MCF 10A (cell line): ENCODE measurements at regions not wholly inside any gene's neighbourhood (a gene's known extent, or its start where the extent isn't known, plus 50 kb on each side); places are given as distances from the start of the nearest gene placed in this dataset.

Source experiments
- BruUV-seq: library from RNA; stranded (reverse); fragments of 400-500 nt; replicated peaks from 2 replicates; lab custom pipeline; 2021; lab: Mats Ljungman, UMichigan
- CTCF ChIA-PET: fragments of 300-600 bp; sonication (Branson Sonifier 250); formaldehyde crosslinking; extraction: SDS; loops from one replicate; lab custom pipeline; 2021; ENCODE audit warnings: antibody characterized with exemption, inconsistent platforms; lab: Yijun Ruan, JAX
- POLR2A ChIA-PET: fragments of 300-600, 350-650 bp; sonication (Branson Sonifier 250); formaldehyde crosslinking; extraction: SDS; loops from one replicate; lab custom pipeline; 2020; ENCODE audit warnings: antibody characterized with exemption, inconsistent platforms; lab: Yijun Ruan, JAX
- DNase-seq: peaks from one replicate; pipeline ENCODE4 v3.0.0-alpha.2; 2018; ENCODE audit not compliant: unreplicated experiment
- H3K27ac Mint-ChIP-seq: one replicate; pipeline ENCODE4 v1.8.0; 2022; ENCODE audit warnings: mild to moderate bottlenecking, low read depth, mixed read lengths; ENCODE audit not compliant: unreplicated experiment
- H3K27me3 Mint-ChIP-seq: one replicate; pipeline ENCODE4 v1.8.0; 2022; ENCODE audit warnings: mixed read lengths; ENCODE audit not compliant: insufficient read depth, unreplicated experiment
- H3K36me3 Mint-ChIP-seq: one replicate; pipeline ENCODE4 v1.8.0; 2022; ENCODE audit warnings: mild to moderate bottlenecking, moderate library complexity, mixed read lengths; ENCODE audit not compliant: insufficient read depth, unreplicated experiment
- H3K4me1 Mint-ChIP-seq: one replicate; pipeline ENCODE4 v1.8.0; 2022; ENCODE audit warnings: mixed read lengths; ENCODE audit not compliant: insufficient read depth, unreplicated experiment
- H3K4me3 Mint-ChIP-seq: one replicate; pipeline ENCODE4 v1.8.0; 2022; ENCODE audit warnings: mild to moderate bottlenecking, moderate library complexity, mixed read lengths; ENCODE audit not compliant: unreplicated experiment
- H3K9me3 Mint-ChIP-seq: one replicate; pipeline ENCODE4 v1.8.0; 2022; ENCODE audit warnings: mixed read lengths; ENCODE audit not compliant: unreplicated experiment
- CTCF ChIP-seq: fragments of 200-600 bp; IDR thresholded peaks from one replicate; pipeline ENCODE4 v1.8.0; 2022; ENCODE audit warnings: antibody characterized with exemption, mild to moderate bottlenecking; ENCODE audit not compliant: unreplicated experiment
- intact Hi-C: fragments of 100-400 bp; cut with micrococcal nuclease; formaldehyde crosslinking; loops from 2 replicates; pipeline ENCODE4 v1.14.1; 2022

- Mint-ChIP-seq H3K4me3 (no peak overlapping the region), H3K9me3 (no peaks in the 10 kb centered on the region), H3K27ac (no peak overlapping the region), H3K4me1 (peaks cover 6% of the 10 kb centered on the region), H3K27me3 (peaks cover 32% of the 10 kb centered on the region), H3K36me3 (no peaks in the 10 kb centered on the region)
- DNase-seq, result no peak
- CTCF ChIA-PET, result interaction anchor here (0.7 kb wide), 1 partner anchor 12 kb away, joined by 3 read pairs; no protein-coding TSS in a partner anchor
- no peak for TF ChIP-seq CTCF
- no TSS peak for BruUV-seq
- POLR2A ChIA-PET, result no interaction called here
- intact Hi-C loops, result no loop called here
These were observed 71.4 kb upstream of the ANTXRL start for GRCh38 chr10:46215426-46215825.

- H3K27ac Mint-ChIP-seq, result no peak overlapping the region
- CTCF ChIA-PET, result no interaction called here
These were observed 70.7 kb upstream of the ANTXRL start for GRCh38 chr10:46216003-46216634.

DNA sequence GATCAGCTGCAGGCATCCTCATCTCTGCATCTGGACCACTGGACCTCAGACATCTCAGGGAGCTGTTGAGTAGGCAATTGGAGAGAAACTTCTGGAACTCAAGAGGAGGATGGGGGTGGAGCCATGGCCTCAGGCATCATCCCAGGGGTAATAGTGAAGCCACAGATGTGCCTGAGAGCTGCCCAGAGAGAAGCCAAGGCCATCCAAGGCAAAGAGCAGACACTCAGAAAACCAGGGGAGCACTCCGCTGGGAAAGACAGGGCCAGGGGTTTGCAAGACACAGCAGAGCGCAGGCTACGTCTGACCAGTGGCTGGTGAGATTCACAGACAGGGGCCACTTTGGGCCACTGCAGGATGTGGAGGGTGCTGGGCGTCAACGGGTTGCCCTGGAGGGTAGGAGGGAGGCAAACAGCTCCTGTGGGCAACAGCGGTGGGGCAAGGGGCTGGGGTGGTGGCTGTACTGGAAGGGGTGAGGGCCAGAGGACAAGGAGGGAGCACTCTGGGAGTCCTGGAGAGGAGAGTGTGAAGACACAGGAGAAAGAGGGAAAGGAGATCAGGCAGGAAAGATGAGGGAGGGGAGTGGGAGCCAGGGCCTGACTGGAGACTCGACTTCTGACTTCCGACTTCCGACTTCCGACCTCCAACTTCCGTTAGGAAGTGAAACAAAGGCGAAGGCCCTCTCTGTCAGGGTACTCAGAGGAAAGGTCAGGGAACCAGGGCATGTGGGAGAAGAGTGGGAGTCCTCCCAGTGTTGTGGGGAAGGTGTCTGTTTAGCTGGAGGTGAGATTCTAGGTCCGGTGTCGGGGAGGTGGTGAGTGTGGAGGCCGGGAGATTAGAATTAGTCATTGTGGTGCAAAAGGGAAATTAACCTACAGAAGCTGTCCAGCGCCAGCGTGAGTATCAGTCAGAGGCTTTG lies 69.7 kb upstream of the ANTXRL start:
- Mint-ChIP-seq H3K36me3 (no peaks in the 10 kb centered on the region), H3K27ac (no peak overlapping the region), H3K4me3 (no peak overlapping the region), H3K4me1 (peaks cover 6% of the 10 kb centered on the region), H3K9me3 (no peaks in the 10 kb centered on the region), H3K27me3 (peaks cover 32% of the 10 kb centered on the region)
- intact Hi-C loops, result no loop called here
- ChIA-PET POLR2A (interaction anchor here (1.1 kb wide), 1 partner anchor 193 kb away, joined by 3 read pairs; no protein-coding TSS in a partner anchor), CTCF (interaction anchor here (1.0 kb wide), 1 partner anchor 12 kb away, joined by 3 read pairs; no protein-coding TSS in a partner anchor)
- no peak for TF ChIP-seq CTCF
- no TSS peak for BruUV-seq
- DNase-seq, result peak; percentile 21

More at GRCh38 chr10:46216003-46216634, 70.7 kb upstream of the ANTXRL start:
- no peak for TF ChIP-seq CTCF
- POLR2A ChIA-PET, result no interaction called here
- Mint-ChIP-seq H3K27me3 (peaks cover 32% of the 10 kb centered on the region), H3K4me1 (peaks cover 6% of the 10 kb centered on the region), H3K9me3 (no peaks in the 10 kb centered on the region), H3K4me3 (no peak overlapping the region), H3K36me3 (no peaks in the 10 kb centered on the region)
- BruUV-seq, result no TSS peak
- no peak for DNase-seq
- intact Hi-C loops, result no loop called here
